ENCODE measurements at regions not wholly inside any gene's neighbourhood (a gene's known extent, or its start where the extent isn't known, plus 50 kb on each side); places are given as distances from the start of the nearest gene placed in this dataset.

GRCh38 chr4:74855879-74856278 is 61.6 kb upstream of the BTC start:
- intact Hi-C loops (cut with micrococcal nuclease) (no loop called here), dilution Hi-C loops (cut with HindIII; ENCODE audit: low sequenced_read_pairs, unreplicated experiment) (no loop called here), in situ Hi-C loops (cut with MboI; ENCODE audit: low sequenced_read_pairs) (no loop called here)
- Histone ChIP-seq H3K4me1 (ENCODE audit: control insufficient read depth, insufficient read depth, low read length) (no peaks in the 10 kb centered on the region), H3K56ac (ENCODE audit: extremely low read depth, insufficient read depth, low read length) (no peak overlapping the region), H3K79me1 (ENCODE audit: low read depth in 1 of 2, low read length in 2 of 2) (no peaks in the 10 kb centered on the region), H4K20me1 (ENCODE audit: insufficient read depth, low read length) (no peaks in the 10 kb centered on the region), H4K8ac (ENCODE audit: low read depth in 2 of 2, low read length in 2 of 2) (no peak overlapping the region), H4K5ac (ENCODE audit: low read depth, low read length) (no peak overlapping the region), H2AK5ac (ENCODE audit: low read depth, low read length) (no peak overlapping the region), H2BK5ac (ENCODE audit: low read depth, low read length, poor library complexity, severe bottlenecking) (no peak overlapping the region), H3K18ac (ENCODE audit: low read depth, low read length) (no peak overlapping the region), H3K4me2 (ENCODE audit: low read depth, low read length) (no peak overlapping the region), H3K9me3 (ENCODE audit: control insufficient read depth, insufficient read depth, low read length) (no peaks in the 10 kb centered on the region), H3K4me3 (ENCODE audit: insufficient read depth, low read depth, low read length) (no peak overlapping the region), H4K91ac (ENCODE audit: insufficient read depth, low read depth, low read length) (no peak overlapping the region), H3K23ac (ENCODE audit: low read depth, low read length) (no peak overlapping the region), H3K27ac (ENCODE audit: insufficient read depth, low read length) (no peak overlapping the region), H3K36me3 (ENCODE audit: control insufficient read depth, insufficient read depth, low read length) (no peaks in the 10 kb centered on the region), H2AFZ (replicated peaks; ENCODE audit: low read length, poor library complexity) (no peak overlapping the region), H2BK120ac (ENCODE audit: low read depth, low read length) (no peak overlapping the region), H2AK9ac (replicated peaks; ENCODE audit: low read depth, low read length, poor library complexity) (no peak overlapping the region), H3K14ac (replicated peaks; ENCODE audit: low read depth, low read length) (no peak overlapping the region), H3K9ac (ENCODE audit: low read depth, low read length) (no peak overlapping the region), H2BK20ac (ENCODE audit: low read depth, low read length) (no peak overlapping the region), H3K4ac (ENCODE audit: low read depth, low read length) (no peak overlapping the region), H2BK15ac (ENCODE audit: low read depth, low read length) (no peak overlapping the region), H3K9me1 (ENCODE audit: insufficient read depth, low read length) (no peaks in the 10 kb centered on the region), H3K27me3 (ENCODE audit: control insufficient read depth, insufficient read depth, low read length) (no peaks in the 10 kb centered on the region)
- ChIA-PET POLR2A (ENCODE audit: unreplicated experiment) (no interaction called here), CTCF (no interaction called here)
- no peak for DNase-seq
- no peak for ATAC-seq (ENCODE audit: low read depth)
- 57% methylated on average over 1 of the region's 2 CpGs; no CpG with 5 or more reads in 1 of the 2 experiments for WGBS, 2 experiments (ENCODE audit: extremely low coverage in 2 of 2, insufficient read length in 1 of 2)
- TF ChIP-seq RFX5 (IDR thresholded peaks at IDR 0.05; ENCODE audit: low read depth, low read length), result no peak
- no peak for TF ChIP-seq USF2 (IDR thresholded peaks at IDR 0.05; ENCODE audit: low read depth, low read length)
- no peak for TF ChIP-seq POLR2A (IDR thresholded peaks at IDR 0.05; ENCODE audit: low read depth, low read length)
- TF ChIP-seq ELK1 (IDR thresholded peaks at IDR 0.05; ENCODE audit: borderline replicate concordance, low read depth, low read length), result no peak
- no peak for TF ChIP-seq CHD1 (IDR thresholded peaks at IDR 0.05; ENCODE audit: low read depth, low read length)
- TF ChIP-seq BHLHE40 (IDR thresholded peaks at IDR 0.05; ENCODE audit: low read depth, low read length), result no peak
- no peak for TF ChIP-seq SMC3 (IDR thresholded peaks at IDR 0.05; ENCODE audit: low read depth, low read length)
- TF ChIP-seq CTCF (conservative IDR thresholded peaks at IDR 0.05; ENCODE audit: low read depth, low read length), result no peak
- TF ChIP-seq NFE2L2 (IDR thresholded peaks at IDR 0.05; ENCODE audit: low read depth, low read length), result no peak
- TF ChIP-seq FOS (IDR thresholded peaks at IDR 0.05; ENCODE audit: low read depth, low read length), result no peak
- TF ChIP-seq RAD21 (IDR thresholded peaks at IDR 0.05; ENCODE audit: low read length), result no peak
- no peak for TF ChIP-seq CEBPB (IDR thresholded peaks at IDR 0.05; ENCODE audit: low read depth, low read length)
- TF ChIP-seq RCOR1 (IDR thresholded peaks at IDR 0.05; ENCODE audit: insufficient replicate concordance, low read length), result no peak
- no peak for TF ChIP-seq MXI1 (IDR thresholded peaks at IDR 0.05; ENCODE audit: borderline replicate concordance, low read depth, low read length)
- no peak for TF ChIP-seq MAZ (IDR thresholded peaks at IDR 0.05; ENCODE audit: borderline replicate concordance, low read depth, low read length)
- no peak for TF ChIP-seq MAFK (IDR thresholded peaks at IDR 0.05; ENCODE audit: low read depth, low read length)
- BruUV-seq (replicated peaks), result no TSS peak
